Ovary (tissue), 7 donors: ENCODE measurements at regions not wholly inside any gene's neighbourhood (a gene's known extent, or its start where the extent isn't known, plus 50 kb on each side); places are given as distances from the start of the nearest gene placed in this dataset.

ENCODE experiments used
- DNase-seq, 5 donors: peaks; one replicate each; pipeline ENCODE4 v3.0.0-alpha.2; 2019 to 2020
- H3K27ac ChIP-seq, 2 donors: fragments of 200-600 bp; one replicate each; pipeline versions ENCODE4 v1.5.1 to v1.8.0; 2019 to 2022
- H3K27me3 ChIP-seq: fragments of 200-600 bp; one replicate; pipeline ENCODE4 v1.8.0; 2022
- H3K36me3 ChIP-seq: fragments of 200-600 bp; sonication (generic); one replicate; pipeline ENCODE4 v1.5.1; 2019
- H3K4me1 ChIP-seq: one replicate; pipeline ENCODE4 v1.8.1; 2013; ENCODE audit warnings: mild to moderate bottlenecking, moderate library complexity; ENCODE audit not compliant: insufficient read depth
- H3K4me3 ChIP-seq: fragments of 200-600 bp; sonication (generic); one replicate; pipeline ENCODE4 v1.5.1; 2017
- H3K9me3 ChIP-seq, 2 donors: fragments of 200-600 bp in 1 of 2; sonication (generic) in 1 of 2; one replicate each; pipeline versions ENCODE4 v1.5.1 to v1.8.1; 2013 to 2019; ENCODE audit warnings: mild to moderate bottlenecking in 1 of 2, moderate library complexity in 1 of 2
- EP300 ChIP-seq: sonication (generic); formaldehyde crosslinking; IDR thresholded peaks from one replicate; pipeline ENCODE4 v1.6.1; 2017; ENCODE audit warnings: antibody characterized with exemption
- POLR2A ChIP-seq: fragments of 450-650 bp; IDR thresholded peaks from one replicate; pipeline ENCODE4 v1.6.1; 2017; ENCODE audit warnings: antibody characterized with exemption, mild to moderate bottlenecking, moderate library complexity
- WGBS, 3 donors: extraction: QIAGEN DNeasy Blood & Tissue Kit in 1 of 3; methylation state at CpG; one replicate each; pipeline versions ENCODE4 v1.1.5 to v1.1.7; 2013 to 2017; 5-methylcytosine and 5-hydroxymethylcytosine counted together
- intact Hi-C, 4 donors: fragments of 100-400 bp; cut with DNase I; formaldehyde crosslinking; loops; one replicate each; pipeline versions ENCODE4 v1.11.0 to v1.15.1; 2022 to 2023
- TF ChIP-seq, protein P1 (sequence below), 3 donors: fragments of 450-650 bp in 2 of 3; fragments of 200-600 bp in 1 of 3; IDR thresholded peaks; one replicate each; pipeline versions ENCODE4 v1.5.1 to v1.8.0; 2016 to 2022; ENCODE audit warnings: antibody characterized with exemption in 3 of 3, mild to moderate bottlenecking in 1 of 3
- donor health status: DM: no; HTN: no; CAD: no; lungs with moderate emphysema.
- donor health status: DM: no; HTN: no; CAD: no.
- donor health status: Bipolar disorder and iron deficiency.
- donor health status: DM: no; HTN: no; CAD: no.
- donor health status: DM: yes; HTN: yes; CAD: no.

DNA sequence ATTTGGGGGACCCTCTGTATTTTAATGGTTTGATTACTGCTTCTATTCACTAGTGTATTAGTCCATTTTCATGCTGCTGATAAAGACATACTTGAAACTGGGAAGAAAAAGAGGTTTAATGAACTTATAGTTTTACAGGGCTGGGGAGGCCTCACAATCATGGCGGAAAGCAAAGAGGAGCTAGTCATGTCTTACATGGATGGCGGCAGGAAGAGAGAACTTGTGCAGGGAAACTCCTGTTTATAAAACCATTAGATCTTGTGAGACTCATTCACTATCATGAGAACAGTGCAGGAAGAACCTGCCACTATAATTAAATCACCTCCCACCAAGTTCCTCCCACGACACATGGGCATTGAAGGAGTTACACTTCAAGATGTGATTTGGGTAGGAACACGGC is 464.5 kb upstream of the RGS18 start:
- no peak for DNase-seq
- Histone ChIP-seq H3K4me1 (no peaks in the 10 kb centered on the region), H3K27ac (no peak overlapping the region), H3K27me3 (no peaks in the 10 kb centered on the region), H3K4me3 (no peak overlapping the region), H3K9me3 (no peaks in the 10 kb centered on the region), H3K36me3 (no peaks in the 10 kb centered on the region)
- WGBS, 3 donors, result 85 to 92% (median 92%) methylated on average over 4 of the region's 4 CpGs
- intact Hi-C loops, result no loop called here
- TF ChIP-seq POLR2A, result no peak
- TF ChIP-seq, protein P1, sequence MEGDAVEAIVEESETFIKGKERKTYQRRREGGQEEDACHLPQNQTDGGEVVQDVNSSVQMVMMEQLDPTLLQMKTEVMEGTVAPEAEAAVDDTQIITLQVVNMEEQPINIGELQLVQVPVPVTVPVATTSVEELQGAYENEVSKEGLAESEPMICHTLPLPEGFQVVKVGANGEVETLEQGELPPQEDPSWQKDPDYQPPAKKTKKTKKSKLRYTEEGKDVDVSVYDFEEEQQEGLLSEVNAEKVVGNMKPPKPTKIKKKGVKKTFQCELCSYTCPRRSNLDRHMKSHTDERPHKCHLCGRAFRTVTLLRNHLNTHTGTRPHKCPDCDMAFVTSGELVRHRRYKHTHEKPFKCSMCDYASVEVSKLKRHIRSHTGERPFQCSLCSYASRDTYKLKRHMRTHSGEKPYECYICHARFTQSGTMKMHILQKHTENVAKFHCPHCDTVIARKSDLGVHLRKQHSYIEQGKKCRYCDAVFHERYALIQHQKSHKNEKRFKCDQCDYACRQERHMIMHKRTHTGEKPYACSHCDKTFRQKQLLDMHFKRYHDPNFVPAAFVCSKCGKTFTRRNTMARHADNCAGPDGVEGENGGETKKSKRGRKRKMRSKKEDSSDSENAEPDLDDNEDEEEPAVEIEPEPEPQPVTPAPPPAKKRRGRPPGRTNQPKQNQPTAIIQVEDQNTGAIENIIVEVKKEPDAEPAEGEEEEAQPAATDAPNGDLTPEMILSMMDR (IDR thresholded peaks at IDR 0.05), result no peak
- no peak for TF ChIP-seq EP300

DNA sequence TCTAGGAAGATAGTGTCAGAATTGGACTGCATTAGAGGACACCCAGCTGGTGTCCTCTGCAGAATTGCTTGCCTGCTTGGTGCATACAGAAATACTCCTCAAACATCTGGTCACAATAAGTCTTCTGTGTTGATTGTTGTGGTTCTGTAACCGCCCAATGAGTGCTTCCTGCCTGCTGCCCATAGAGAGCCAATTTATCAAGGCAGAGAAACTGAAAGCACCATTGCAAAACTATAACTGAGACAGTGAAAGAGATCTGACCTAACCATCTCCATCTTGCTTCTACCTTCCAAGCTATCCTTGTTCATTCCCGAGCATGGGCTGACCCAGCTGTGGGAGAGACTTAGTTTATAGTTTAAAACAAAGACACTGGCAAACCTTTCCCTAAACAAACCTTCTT is 462.4 kb upstream of the RGS18 start:
- no peaks in the 10 kb centered on the region for H3K9me3 ChIP-seq
- WGBS, 3 donors, result 21 to 43% (median 39%) methylated on average over 2 of the region's 2 CpGs
- H3K36me3 ChIP-seq, result no peaks in the 10 kb centered on the region
- intact Hi-C loops, result no loop called here
- TF ChIP-seq POLR2A (no peak), EP300 (no peak)
- TF ChIP-seq, protein P1 (IDR thresholded peaks at IDR 0.05), result no peak
- H3K27ac ChIP-seq, result no peak overlapping the region
- H3K4me3 ChIP-seq, result no peak overlapping the region
- no peaks in the 10 kb centered on the region for H3K4me1 ChIP-seq
- no peak for DNase-seq
- no peaks in the 10 kb centered on the region for H3K27me3 ChIP-seq

DNA sequence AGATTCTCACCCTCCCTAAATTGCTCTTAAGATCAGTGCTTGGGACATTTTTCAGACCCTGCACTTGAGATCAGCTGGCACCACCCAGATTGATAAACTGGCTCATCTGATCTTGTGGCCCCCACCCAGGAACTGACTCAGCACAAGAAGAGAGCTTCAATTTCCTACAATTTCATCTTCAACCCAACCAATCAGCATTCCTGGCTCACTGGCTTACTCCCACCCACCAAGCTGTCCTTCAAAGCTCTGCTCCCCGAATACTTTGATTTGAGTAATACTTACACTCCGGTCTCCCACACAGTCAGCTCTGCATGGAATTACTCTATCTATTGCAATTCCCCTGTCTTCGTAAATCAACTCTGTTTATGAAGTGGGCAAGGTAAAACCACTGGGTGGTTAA is 461.9 kb upstream of the RGS18 start:
- TF ChIP-seq EP300 (no peak), POLR2A (no peak)
- TF ChIP-seq, protein P1 (IDR thresholded peaks at IDR 0.05), result no peak
- Histone ChIP-seq H3K36me3 (no peaks in the 10 kb centered on the region), H3K27ac (no peak overlapping the region), H3K4me1 (no peaks in the 10 kb centered on the region), H3K4me3 (no peak overlapping the region), H3K9me3 (no peaks in the 10 kb centered on the region), H3K27me3 (no peaks in the 10 kb centered on the region)
- intact Hi-C loops, result no loop called here
- 62 to 76% (median 73%) methylated on average over 3 of the region's 3 CpGs for WGBS, 3 donors
- no peak for DNase-seq

DNA sequence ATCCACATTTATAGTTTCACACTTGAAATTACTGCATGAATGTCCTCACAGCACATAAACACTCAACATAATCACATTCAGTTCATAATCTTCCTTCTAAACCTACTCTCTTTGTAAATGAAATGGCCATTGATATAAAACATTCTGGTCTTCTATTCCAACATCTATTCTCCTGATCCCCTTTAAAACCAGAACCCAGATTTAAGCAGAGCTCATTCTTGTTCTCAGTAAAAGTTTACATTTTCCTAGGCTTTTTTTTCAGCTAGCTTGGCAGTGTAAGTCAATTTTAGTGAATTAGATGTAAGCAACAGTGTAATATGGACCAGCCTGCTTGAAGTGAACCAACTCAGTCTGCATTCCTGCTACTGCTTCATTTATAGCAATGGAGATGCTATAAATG is 460.7 kb upstream of the RGS18 start:
- Histone ChIP-seq H3K36me3 (no peaks in the 10 kb centered on the region), H3K9me3 (no peaks in the 10 kb centered on the region), H3K4me1 (no peaks in the 10 kb centered on the region), H3K27ac (no peak overlapping the region), H3K27me3 (no peaks in the 10 kb centered on the region), H3K4me3 (no peak overlapping the region)
- intact Hi-C loops, result no loop called here
- no peak for TF ChIP-seq EP300
- TF ChIP-seq POLR2A, result no peak
- TF ChIP-seq, protein P1 (IDR thresholded peaks at IDR 0.05), result no peak
- no peak for DNase-seq

DNA sequence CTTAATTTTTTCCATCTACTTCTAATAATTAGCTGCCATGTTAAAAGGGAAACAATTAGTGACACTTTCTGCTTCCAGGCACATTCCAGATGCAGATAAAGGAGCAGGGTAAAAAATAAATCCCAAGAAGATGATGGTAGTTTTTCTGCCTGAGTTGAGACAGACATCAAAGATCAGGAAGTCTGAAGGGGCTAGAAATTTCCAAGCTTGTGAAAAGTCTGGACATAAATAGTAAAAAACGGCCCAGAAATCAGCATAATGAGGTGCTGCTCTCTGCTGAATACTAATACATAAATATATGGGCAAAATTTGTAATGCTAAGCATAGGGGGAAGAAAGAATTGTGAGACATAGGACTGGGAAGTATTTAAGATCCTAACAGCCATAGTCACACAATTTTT is 460.0 kb upstream of the RGS18 start:
- Histone ChIP-seq H3K9me3 (no peaks in the 10 kb centered on the region), H3K36me3 (no peaks in the 10 kb centered on the region), H3K4me3 (no peak overlapping the region), H3K27ac (no peak overlapping the region), H3K27me3 (no peaks in the 10 kb centered on the region), H3K4me1 (no peaks in the 10 kb centered on the region)
- DNase-seq, result no peak
- 70 to 77% (median 74%) methylated on average over 1 of the region's 1 CpG for WGBS, 3 donors
- no peak for TF ChIP-seq EP300
- TF ChIP-seq, protein P1 (IDR thresholded peaks at IDR 0.05), result no peak
- TF ChIP-seq POLR2A, result no peak
- intact Hi-C loops, result no loop called here
